ENCODE measurements at regions not wholly inside any gene's neighbourhood (a gene's known extent, or its start where the extent isn't known, plus 50 kb on each side); places are given as distances from the start of the nearest gene placed in this dataset.
"Not testable (repeated sequence)": the region's sequence is repeated elsewhere in the genome, so short reads cannot be mapped to it uniquely, and the experiment has no call there.

- Mint-ChIP-seq H3K4me1 (ENCODE audit: low read depth) (no peaks in the 10 kb centered on the region), H3K9me3 (no peaks in the 10 kb centered on the region), H3K4me3 (ENCODE audit: low read depth) (no peak overlapping the region), H3K36me3 (ENCODE audit: low read depth) (no peaks in the 10 kb centered on the region), H3K27me3 (ENCODE audit: low read depth) (peaks cover 19% of the 10 kb centered on the region), H3K27ac (no peak overlapping the region)
- DNase-seq (ENCODE audit: low spot score), result no peak
- intact Hi-C loops (cut with micrococcal nuclease), result no loop called here
These were observed 117.3 kb downstream of the EHF start for GRCh38 chr11:34738237-34738636.

- intact Hi-C loops (cut with micrococcal nuclease), result no loop called here
- no peak overlapping the region for H3K27ac Mint-ChIP-seq
- no peaks in the 10 kb centered on the region for H3K4me1 Mint-ChIP-seq (ENCODE audit: low read depth)
- DNase-seq (ENCODE audit: low spot score), result no peak
- no peaks in the 10 kb centered on the region for H3K9me3 Mint-ChIP-seq
- H3K36me3 Mint-ChIP-seq (ENCODE audit: low read depth), result no peaks in the 10 kb centered on the region
- no peak overlapping the region for H3K4me3 Mint-ChIP-seq (ENCODE audit: low read depth)
- H3K27me3 Mint-ChIP-seq (ENCODE audit: low read depth), result peaks cover 12% of the 10 kb centered on the region
These were observed 111.9 kb downstream of the EHF start for GRCh38 chr11:34732831-34733230.

DNA sequence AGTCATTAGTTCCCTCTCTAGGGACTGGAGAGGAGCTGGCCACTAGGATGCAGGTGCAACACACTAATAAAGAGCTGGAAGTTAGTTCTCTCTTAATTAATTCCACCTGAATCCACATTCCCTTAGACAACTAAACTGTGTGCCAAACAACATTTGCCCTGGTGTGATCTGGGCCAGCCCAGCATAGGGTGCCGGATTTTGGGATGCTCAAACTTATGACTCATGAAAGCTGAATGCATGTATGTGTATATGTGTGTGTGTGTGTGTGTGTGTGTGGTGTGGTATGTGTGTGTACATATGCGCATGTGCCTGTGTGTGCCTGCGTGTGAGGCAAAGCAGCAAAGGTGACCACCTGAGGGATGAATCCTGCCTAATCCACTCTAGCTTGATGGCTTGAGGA, 110.7 kb downstream of the EHF start:
- intact Hi-C loops (cut with micrococcal nuclease), result no loop called here
- H3K36me3 Mint-ChIP-seq (ENCODE audit: low read depth), result no peaks in the 10 kb centered on the region
- no peak for DNase-seq (ENCODE audit: low spot score)
- no peaks in the 10 kb centered on the region for H3K9me3 Mint-ChIP-seq
- H3K27ac Mint-ChIP-seq, result no peak overlapping the region
- no peak overlapping the region for H3K4me3 Mint-ChIP-seq (ENCODE audit: low read depth)
- H3K4me1 Mint-ChIP-seq (ENCODE audit: low read depth), result no peaks in the 10 kb centered on the region
- H3K27me3 Mint-ChIP-seq (ENCODE audit: low read depth), result peaks cover 15% of the 10 kb centered on the region

GRCh38 chr11:34730544-34731295, 109.8 kb downstream of the EHF start:
- intact Hi-C loops (cut with micrococcal nuclease), result no loop called here
- no peak overlapping the region for H3K27ac Mint-ChIP-seq
- H3K4me3 Mint-ChIP-seq (ENCODE audit: low read depth), result no peak overlapping the region
- H3K4me1 Mint-ChIP-seq (ENCODE audit: low read depth), result no peaks in the 10 kb centered on the region
- no peaks in the 10 kb centered on the region for H3K9me3 Mint-ChIP-seq
- peaks cover 14% of the 10 kb centered on the region for H3K27me3 Mint-ChIP-seq (ENCODE audit: low read depth)
- H3K36me3 Mint-ChIP-seq (ENCODE audit: low read depth), result no peaks in the 10 kb centered on the region
- no peak for DNase-seq (ENCODE audit: low spot score)

GRCh38 chr11:34728609-34729008, 107.7 kb downstream of the EHF start:
- H3K4me3 Mint-ChIP-seq (ENCODE audit: low read depth), result no peak overlapping the region
- no peaks in the 10 kb centered on the region for H3K4me1 Mint-ChIP-seq (ENCODE audit: low read depth)
- no peak for DNase-seq (ENCODE audit: low spot score)
- peaks cover 14% of the 10 kb centered on the region for H3K27me3 Mint-ChIP-seq (ENCODE audit: low read depth)
- peaks cover 4% of the 10 kb centered on the region for H3K9me3 Mint-ChIP-seq
- H3K27ac Mint-ChIP-seq, result no peak overlapping the region
- intact Hi-C loops (cut with micrococcal nuclease), result no loop called here
- no peaks in the 10 kb centered on the region for H3K36me3 Mint-ChIP-seq (ENCODE audit: low read depth)

- no peak overlapping the region for H3K27ac Mint-ChIP-seq
- intact Hi-C loops (cut with micrococcal nuclease), result no loop called here
- peaks cover 4% of the 10 kb centered on the region for H3K9me3 Mint-ChIP-seq
- H3K27me3 Mint-ChIP-seq (ENCODE audit: low read depth), result peaks cover 16% of the 10 kb centered on the region
- no peak for DNase-seq (ENCODE audit: low spot score)
- H3K36me3 Mint-ChIP-seq (ENCODE audit: low read depth), result no peaks in the 10 kb centered on the region
- H3K4me3 Mint-ChIP-seq (ENCODE audit: low read depth), result no peak overlapping the region
- H3K4me1 Mint-ChIP-seq (ENCODE audit: low read depth), result no peaks in the 10 kb centered on the region
These were observed 106.4 kb downstream of the EHF start for GRCh38 chr11:34727228-34727737.

GRCh38 chr11:34724973-34725372, 104.1 kb downstream of the EHF start:
- Mint-ChIP-seq H3K27ac (no peak overlapping the region), H3K9me3 (peaks cover 4% of the 10 kb centered on the region), H3K36me3 (ENCODE audit: low read depth) (no peaks in the 10 kb centered on the region), H3K4me1 (ENCODE audit: low read depth) (no peaks in the 10 kb centered on the region), H3K4me3 (ENCODE audit: low read depth) (no peak overlapping the region), H3K27me3 (ENCODE audit: low read depth) (peaks cover 13% of the 10 kb centered on the region)
- DNase-seq (ENCODE audit: low spot score), result no peak
- intact Hi-C loops (cut with micrococcal nuclease), result no loop called here

- Mint-ChIP-seq H3K27me3 (ENCODE audit: low read depth) (peaks cover 8% of the 10 kb centered on the region), H3K4me1 (ENCODE audit: low read depth) (no peaks in the 10 kb centered on the region), H3K27ac (no peak overlapping the region), H3K9me3 (peaks cover 4% of the 10 kb centered on the region), H3K4me3 (ENCODE audit: low read depth) (no peak overlapping the region), H3K36me3 (ENCODE audit: low read depth) (no peaks in the 10 kb centered on the region)
- intact Hi-C loops (cut with micrococcal nuclease), result no loop called here
- DNase-seq (ENCODE audit: low spot score), result no peak
These were observed 100.8 kb downstream of the EHF start for GRCh38 chr11:34721646-34722045.

- Mint-ChIP-seq H3K27me3 (ENCODE audit: low read depth) (peaks cover 3% of the 10 kb centered on the region), H3K4me1 (ENCODE audit: low read depth) (no peaks in the 10 kb centered on the region), H3K4me3 (ENCODE audit: low read depth) (no peak overlapping the region), H3K36me3 (ENCODE audit: low read depth) (no peaks in the 10 kb centered on the region), H3K27ac (no peak overlapping the region), H3K9me3 (no peaks in the 10 kb centered on the region)
- DNase-seq (ENCODE audit: low spot score), result no peak
- intact Hi-C loops (cut with micrococcal nuclease), result no loop called here
These were observed 98.5 kb downstream of the EHF start for GRCh38 chr11:34719303-34719848.

GRCh38 chr11:34713631-34714030, 92.7 kb downstream of the EHF start:
- intact Hi-C loops (cut with micrococcal nuclease); H3K27me3 Mint-ChIP-seq (ENCODE audit: low read depth); H3K27ac Mint-ChIP-seq; H3K4me1 Mint-ChIP-seq (ENCODE audit: low read depth); H3K4me3 Mint-ChIP-seq (ENCODE audit: low read depth); DNase-seq (ENCODE audit: low spot score); H3K36me3 Mint-ChIP-seq (ENCODE audit: low read depth); H3K9me3 Mint-ChIP-seq: not testable (repeated sequence)
